SH-SY5Y (cell line): ENCODE measurements at regions not wholly inside any gene's neighbourhood (a gene's known extent, or its start where the extent isn't known, plus 50 kb on each side); places are given as distances from the start of the nearest gene placed in this dataset.
A peak's percentile ranks its signal among the peaks of the same experiment; 100 is the strongest.

ENCODE experiments used
- GATA2 ChIP-seq: IDR thresholded peaks from 2 replicates; pipeline ENCODE4 v1.6.1; 2011; ENCODE audit warnings: mild to moderate bottlenecking, low read depth, low read length
- GATA3 ChIP-seq: IDR thresholded peaks from 2 replicates; pipeline ENCODE4 v1.6.1; 2011; ENCODE audit warnings: low read depth, mild to moderate bottlenecking, low read length, moderate library complexity

DNA sequence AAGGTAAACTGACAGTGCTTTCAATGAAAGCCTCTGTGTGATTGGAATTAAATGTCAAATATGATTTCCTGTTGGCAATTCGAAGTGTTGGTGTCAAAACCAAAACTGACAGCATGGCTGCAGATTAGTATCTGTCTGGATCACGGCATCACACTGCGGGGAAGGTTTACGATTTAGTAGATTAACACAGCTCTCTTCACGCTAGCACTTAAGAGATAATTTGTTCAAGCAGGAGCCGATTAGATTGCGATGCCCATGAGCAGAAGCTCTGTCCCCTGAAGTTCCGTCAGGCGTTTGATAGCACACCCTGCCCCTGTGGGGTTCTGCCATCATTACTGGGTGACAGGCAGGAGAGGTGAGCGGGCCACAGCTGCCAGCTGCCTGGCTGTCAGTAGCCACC, 279.5 kb upstream of the AUTS2 start:
- TF ChIP-seq GATA2 (peak; percentile 84), GATA3 (0 out of 2 replicates have a peak, but pooled peaks have one; percentile 34)
